ENCODE measurements at regions not wholly inside any gene's neighbourhood (a gene's known extent, or its start where the extent isn't known, plus 50 kb on each side); places are given as distances from the start of the nearest gene placed in this dataset.

- TF ChIP-seq CTCF (conservative IDR thresholded peaks at IDR 0.05) (no peak), ZFX (IDR thresholded peaks at IDR 0.05) (no peak)
- no peak overlapping the region for H3K27ac ChIP-seq
Measured at GRCh38 chr16:73923951-73924350, 372.7 kb upstream of the PSMD7 start.

GRCh38 chr16:73921295-73921694 is 375.3 kb upstream of the PSMD7 start:
- TF ChIP-seq ZFX (IDR thresholded peaks at IDR 0.05) (no peak), CTCF (conservative IDR thresholded peaks at IDR 0.05) (no peak)
- H3K27ac ChIP-seq, result no peak overlapping the region

- TF ChIP-seq CTCF (conservative IDR thresholded peaks at IDR 0.05), result no peak
- TF ChIP-seq ZFX (IDR thresholded peaks at IDR 0.05), result no peak
- H3K27ac ChIP-seq, result no peak overlapping the region
Measured at GRCh38 chr16:73916829-73917594, 379.6 kb upstream of the PSMD7 start.

- TF ChIP-seq CTCF (conservative IDR thresholded peaks at IDR 0.05) (no peak), ZFX (IDR thresholded peaks at IDR 0.05) (no peak)
- H3K27ac ChIP-seq, result no peak overlapping the region
Measured at GRCh38 chr16:73915935-73916334, 380.7 kb upstream of the PSMD7 start.

GRCh38 chr16:73915140-73915539 is 381.5 kb upstream of the PSMD7 start:
- no peak overlapping the region for H3K27ac ChIP-seq
- no peak for TF ChIP-seq ZFX (IDR thresholded peaks at IDR 0.05)
- no peak for TF ChIP-seq CTCF (conservative IDR thresholded peaks at IDR 0.05)

GRCh38 chr16:73912850-73913249 is 383.8 kb upstream of the PSMD7 start:
- no peak overlapping the region for H3K27ac ChIP-seq
- TF ChIP-seq CTCF (conservative IDR thresholded peaks at IDR 0.05) (no peak), ZFX (IDR thresholded peaks at IDR 0.05) (no peak)

GRCh38 chr16:73912281-73912680 is 384.3 kb upstream of the PSMD7 start:
- no peak overlapping the region for H3K27ac ChIP-seq
- TF ChIP-seq CTCF (conservative IDR thresholded peaks at IDR 0.05) (no peak), ZFX (IDR thresholded peaks at IDR 0.05) (no peak)

All from C4-2B (cell line).